Right renal pelvis (tissue), 4 donors: ENCODE measurements at regions not wholly inside any gene's neighbourhood (a gene's known extent, or its start where the extent isn't known, plus 50 kb on each side); places are given as distances from the start of the nearest gene placed in this dataset.

ENCODE experiments used
- DNase-seq, 4 donors: peaks; one replicate each; pipeline ENCODE4 v3.0.0-alpha.2; 2013; ENCODE audit warnings: low read depth in 4 of 4, low spot score in 3 of 4, missing footprints in 1 of 4

DNA sequence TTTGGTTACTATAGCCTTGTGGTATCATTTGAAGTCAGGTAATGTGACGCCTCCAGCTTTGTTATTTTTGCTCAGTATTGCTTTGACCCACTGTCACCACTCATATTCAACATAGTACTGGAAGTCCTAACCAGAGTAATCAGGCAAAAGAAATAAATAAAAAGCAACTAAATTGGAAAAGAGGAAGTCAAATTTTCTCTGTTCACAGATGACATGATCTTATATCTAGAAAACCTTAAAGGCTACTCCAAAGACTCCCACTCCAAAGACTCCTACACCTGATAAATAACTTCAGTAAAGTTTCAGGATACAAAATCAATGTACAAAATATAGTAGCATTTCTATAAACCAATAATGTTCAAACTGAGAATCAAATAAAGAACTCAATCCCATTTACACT, 348.6 kb downstream of the CXXC4 start:
- DNase-seq: no peak

DNA sequence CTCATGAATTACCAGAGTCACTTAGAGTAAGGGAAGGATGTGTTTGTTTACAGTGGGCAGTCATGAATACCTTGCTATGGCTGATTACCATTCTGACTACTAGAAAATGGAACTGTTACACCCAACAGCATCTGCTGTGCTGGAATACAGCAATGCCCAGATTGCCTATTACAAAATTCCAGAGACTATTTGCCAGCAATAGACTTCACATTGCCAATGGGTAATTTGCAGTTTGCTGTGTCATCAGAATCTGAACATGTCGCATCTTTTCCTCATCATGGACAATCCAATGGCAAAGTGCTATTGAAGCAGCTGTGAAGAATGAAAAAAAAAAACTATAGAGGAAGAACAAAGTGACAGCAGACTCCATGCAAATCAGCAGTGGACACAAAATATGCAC, 356.6 kb downstream of the CXXC4 start:
- DNase-seq: no peak

DNA sequence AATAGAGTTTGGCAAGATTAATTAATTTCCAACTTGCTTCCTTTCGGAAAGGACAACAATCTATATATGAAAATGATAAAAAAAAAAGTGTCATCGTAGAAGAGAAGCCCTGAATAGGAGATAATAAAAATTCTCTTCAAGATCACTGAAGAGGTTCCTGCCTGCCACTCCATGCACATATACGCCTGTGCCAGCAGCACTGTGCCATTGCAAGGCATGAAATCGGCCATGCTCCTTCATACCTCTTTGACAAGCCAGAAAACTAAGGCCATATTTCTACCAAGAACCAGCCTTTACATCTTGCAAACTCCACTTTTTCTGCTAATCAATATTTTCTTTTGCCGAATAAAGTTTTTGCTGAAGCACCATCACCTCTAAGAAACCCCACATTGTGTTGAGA, 365.5 kb downstream of the CXXC4 start:
- DNase-seq: no peak

DNA sequence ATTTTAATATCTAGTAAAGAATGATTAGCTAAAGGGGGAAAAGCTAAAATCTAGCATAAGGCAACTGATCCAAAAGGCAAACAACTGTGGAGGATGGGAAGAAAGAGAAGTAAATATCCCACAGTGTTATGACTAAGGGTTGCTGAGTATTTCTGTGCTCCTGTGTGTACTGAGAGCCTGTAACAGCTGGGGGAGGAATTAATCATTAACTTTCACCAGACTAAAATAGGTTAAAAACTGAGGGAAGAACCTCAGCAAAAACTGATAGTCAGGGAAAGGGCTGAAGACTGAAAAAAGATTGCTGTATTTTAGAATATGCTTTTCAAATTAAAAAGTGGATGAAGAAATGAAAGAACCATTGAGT, 365.9 kb downstream of the CXXC4 start:
- peak in 1 of 4 donors; percentile 12 for DNase-seq

DNA sequence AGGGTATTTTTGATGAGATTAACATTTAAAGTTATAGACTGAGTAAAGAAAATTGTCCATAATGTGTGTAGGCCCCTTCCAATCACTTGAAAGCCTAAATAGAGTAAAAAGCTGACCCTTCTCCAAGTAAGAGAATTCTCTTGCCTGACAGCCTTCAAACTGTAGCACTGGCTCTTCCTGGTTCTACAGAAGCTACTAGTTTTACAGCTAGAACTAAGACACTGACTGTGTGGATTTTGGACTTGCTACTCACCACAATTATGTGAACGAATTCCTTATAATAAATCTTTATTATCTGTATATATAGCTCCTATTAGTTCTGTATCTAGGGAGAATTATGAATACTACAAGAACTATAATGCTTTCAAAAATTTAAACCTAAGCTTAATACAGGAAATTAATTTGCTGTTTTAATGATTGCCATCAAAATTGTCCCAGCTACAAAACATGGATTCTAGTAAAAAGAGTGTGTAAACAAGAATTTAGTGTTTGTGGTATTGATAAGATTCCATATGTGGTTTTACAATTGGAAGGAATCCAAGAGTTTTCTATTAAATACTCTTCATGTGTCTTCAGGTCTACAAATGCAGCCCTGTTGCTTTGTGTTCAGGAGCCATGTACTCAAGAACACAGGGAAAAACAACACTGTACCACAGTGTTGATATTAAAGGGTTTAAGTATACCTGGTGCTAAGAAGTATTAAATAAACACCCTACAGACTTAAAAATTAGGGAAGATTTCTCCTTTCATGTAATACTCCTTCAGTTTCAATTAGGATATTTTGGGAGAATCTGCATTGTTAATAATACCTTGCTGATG, 366.5 kb downstream of the CXXC4 start:
- no peak for DNase-seq

DNA sequence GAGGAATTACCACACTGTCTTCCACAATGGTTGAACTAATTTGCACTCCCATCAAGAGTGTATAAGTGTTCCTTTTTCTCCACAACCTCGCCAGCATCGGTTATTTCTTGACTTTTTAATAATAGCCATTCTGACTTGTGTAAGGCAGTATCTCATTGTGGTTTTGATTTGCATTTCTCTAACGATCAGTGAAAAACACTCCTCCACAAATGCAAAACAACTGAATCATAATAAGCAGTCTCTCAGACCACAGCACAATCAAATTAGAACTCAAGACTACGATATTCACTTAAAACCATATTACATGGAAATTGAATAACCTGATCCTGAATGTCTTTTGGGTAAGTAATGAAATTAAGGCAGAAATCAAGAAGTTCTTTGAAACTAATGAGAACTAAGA, 371.7 kb downstream of the CXXC4 start:
- DNase-seq: no peak

DNA sequence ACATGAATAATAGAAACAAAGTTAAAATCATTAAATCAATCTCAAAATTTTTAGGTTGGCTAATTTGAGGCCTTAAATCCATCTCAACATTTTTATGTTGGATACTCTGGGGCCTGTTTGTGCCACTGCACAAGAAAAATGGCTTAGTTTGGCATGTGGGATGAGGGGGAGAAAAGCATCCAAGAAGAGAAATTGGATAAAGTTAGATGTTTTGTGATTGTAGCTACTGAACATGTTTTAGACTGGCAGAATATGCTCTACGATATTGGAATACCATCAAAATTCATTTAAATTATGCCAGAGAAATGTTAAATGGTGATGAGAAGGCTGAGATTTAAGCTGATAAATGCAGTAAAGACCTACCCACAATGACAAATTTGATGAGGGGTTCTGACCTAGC, 376.9 kb downstream of the CXXC4 start:
- DNase-seq: no peak

DNA sequence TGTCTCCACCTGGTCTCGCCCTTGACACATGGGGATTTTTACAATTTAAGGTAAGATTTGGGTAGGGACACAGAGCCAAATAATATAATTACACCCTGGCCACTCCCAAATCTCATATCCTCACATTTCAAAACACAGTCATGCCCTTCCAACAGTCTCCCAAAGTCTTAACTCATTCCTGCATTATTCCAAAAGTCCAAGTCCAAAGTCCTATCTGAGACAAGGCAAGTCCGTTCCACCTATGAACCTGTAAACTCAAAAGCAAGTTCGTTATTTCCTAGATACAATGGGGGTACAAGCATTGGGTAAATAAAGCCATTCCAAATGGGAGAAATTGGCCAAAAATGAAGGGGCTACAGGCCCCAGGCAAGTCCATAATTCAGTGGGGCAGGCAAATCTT, 380.8 kb downstream of the CXXC4 start:
- DNase-seq: no peak

DNA sequence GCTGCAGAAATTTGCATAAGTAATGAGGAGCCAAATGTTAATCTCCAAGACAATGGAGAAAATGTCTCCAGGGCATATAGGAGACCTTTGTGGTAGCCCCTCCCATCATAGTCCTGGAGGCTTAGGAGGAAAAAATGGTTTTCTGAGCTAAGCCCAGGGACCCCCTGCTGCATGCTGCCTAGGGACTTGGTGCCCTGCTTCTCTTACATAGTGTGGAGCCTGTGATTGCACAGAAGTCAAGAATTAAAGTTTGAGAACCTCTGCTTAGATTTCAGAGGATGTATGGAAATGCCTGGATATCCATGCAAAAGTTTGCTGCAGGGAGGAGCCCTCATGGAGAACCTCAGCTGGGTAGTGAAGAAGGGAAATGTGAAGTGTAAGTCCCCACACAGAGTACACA, 379.4 kb upstream of the TACR3 start:
- no peak for DNase-seq

DNA sequence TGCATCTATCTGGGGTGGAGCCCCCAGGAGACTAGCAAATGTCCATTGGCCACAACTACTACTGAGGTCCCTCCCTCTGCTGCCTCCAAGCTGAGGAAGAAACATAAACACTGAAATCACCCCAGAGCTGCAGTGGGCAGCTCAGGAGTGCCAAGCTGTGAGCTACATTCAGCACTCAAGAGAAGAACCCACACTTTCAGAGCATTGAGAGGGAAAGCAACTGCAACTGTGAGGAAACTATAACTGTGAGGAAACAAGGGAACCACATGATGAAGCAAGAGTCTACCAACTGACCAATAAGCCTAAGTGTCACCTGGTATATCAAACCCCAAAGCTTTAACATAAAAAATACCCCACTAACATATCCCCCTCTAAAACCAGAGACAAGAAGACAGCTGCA, 373.5 kb upstream of the TACR3 start:
- no peak for DNase-seq

DNA sequence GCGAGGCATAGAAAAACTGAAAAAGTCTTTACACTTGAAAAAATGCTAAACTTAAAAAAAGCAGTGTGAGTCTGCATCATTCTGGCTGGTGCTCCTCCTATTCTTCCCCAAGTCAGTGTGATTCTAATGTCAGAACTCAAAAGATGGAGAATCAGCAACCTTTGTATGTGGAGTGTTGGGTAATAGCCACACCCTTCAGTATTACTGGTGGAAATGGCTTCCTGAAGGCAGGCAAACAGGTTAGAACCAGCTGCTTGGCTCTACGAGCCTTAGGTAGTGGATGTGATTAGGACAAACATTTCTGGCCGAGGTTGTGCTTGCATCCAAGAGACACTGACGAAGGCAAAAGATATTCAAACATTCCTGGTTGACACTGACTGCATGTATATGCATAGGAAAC, 353.4 kb upstream of the TACR3 start:
- DNase-seq: no peak

DNA sequence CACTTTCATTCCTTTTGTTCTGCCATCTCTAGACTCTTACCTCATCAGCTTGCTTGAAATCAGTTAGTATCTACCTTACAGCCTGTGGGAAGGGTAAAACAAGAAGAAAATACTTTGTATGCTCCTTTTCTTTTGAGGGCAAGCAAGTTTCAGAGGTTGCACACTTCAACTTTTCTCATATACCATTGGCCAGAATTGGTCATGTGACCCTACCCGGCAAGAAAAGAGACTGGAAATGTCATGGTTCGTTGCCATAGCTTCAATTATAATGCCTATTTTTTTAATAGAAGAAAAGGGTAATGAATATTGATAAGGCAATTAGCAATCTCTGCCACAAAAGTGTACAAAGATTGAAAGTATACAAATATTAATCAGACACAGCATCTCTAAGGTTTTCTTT, 346.7 kb upstream of the TACR3 start:
- no peak for DNase-seq

DNA sequence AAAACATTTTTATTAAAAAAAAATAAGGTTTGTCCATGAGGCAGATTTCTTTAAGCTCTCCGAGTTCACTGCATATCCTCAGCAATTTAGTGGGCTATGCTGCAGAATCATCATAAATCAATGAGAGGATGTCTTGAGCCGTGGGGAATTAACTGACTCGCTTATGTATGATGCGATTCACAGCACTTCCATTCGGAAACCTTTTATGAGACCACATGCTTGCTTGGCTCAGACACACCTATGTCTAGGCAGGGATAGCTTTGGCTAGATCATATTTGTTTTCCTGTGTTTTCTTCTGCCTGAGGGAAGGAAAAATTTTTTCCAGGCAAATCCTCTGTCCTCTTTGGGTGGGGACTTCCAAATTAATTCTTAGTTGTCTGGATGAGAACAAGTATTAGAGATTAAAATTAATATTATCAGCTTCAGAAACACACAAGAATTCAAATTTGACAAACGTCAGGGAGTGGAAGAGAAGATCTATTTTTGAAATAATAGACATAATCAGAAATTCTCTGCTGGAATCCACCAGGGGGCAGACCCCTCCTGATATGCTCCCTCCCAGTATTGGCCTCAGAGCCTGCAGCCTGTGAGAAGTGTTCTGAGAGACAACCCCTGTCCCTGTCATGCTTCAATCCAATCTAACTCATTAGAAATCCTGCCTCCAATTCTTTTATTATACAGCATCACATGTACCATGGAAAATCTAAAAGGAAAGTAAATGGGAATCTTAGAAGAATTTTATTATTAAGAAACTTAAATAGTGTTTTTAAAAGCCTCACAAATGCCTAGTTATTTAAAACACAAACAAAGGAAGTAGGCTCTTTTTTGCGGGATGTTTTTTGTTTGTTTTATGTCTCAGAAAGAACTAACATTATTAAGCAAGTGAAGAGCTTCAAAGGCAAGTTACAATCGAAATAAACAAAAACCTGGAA, 345.1 kb upstream of the TACR3 start:
- DNase-seq: peak; percentile 20 to 29 (median 22)

DNA sequence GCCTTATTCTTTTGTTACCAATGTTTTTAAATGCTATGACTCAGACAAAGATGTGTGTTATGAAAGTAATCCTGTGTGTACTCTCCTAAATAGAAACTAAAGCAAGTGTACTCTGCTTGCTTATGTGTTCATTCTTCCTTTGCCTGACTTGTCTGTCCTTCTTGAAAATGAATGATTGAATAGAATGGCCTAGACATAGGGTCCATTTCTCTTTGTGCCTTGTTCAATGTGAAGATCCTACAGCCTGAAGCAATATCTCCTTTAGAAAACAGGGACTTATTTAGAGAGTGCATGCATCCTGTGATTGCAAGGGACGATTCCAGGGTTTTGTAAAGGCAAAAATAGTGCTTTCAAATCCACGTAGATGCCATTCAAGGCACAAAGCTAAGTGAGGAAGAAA, 343.6 kb upstream of the TACR3 start:
- no peak for DNase-seq

DNA sequence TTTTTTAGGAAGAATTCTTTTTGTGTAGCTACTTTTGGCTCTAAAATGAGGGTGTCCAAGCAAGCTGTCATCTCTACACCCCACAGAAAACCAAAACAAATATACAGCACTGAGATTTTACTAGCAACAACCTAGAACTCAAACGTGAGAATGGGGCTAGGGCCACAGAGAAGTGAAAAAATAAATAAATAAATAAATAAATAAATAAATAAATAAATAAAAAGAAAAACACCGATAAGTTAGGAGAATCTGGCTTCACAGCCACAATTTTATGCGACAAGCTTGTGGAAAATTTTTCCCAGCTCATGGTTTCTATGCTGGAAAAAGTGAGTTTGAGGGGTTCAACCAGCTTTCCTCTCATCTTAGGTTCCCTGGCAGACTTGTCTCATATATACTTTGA, 324.6 kb upstream of the TACR3 start:
- no peak for DNase-seq

DNA sequence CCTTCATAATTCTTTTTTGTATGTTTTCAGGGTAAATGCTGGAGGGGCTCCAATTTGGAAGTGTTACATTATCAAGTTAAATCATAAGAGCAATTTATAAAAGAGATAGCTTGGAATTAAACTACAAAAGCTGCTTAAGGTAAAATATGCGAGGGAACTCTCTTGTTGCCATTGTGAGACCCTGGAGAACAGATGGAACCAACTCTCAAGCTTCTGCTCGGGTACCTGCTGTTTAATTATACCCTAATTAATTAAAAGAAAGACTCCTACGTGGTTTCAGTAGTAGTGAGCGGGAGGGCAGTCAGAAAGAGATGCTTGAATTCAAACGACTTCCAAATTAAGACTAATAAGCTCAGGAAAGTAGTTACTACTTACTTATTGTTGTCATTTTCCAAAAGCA, 313.1 kb upstream of the TACR3 start:
- no peak for DNase-seq

DNA sequence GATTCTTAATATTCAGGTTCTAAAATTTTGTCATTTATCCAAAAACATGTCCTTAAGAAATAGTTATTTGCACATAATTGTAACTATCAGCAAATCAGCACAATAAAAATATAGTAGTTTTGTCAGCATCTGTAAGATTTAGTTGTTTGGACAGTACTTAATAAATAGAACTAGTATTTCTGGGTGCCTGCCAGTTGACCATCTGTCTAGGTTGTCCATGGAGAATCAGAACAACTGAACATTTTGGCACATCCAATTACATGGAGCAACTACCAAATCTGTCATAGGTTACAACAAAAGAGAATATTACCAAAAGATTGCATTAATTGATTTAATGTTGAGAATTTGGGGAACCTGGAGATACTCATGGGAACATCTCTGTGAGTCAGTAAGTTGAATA, 305.5 kb upstream of the TACR3 start:
- no peak for DNase-seq

DNA sequence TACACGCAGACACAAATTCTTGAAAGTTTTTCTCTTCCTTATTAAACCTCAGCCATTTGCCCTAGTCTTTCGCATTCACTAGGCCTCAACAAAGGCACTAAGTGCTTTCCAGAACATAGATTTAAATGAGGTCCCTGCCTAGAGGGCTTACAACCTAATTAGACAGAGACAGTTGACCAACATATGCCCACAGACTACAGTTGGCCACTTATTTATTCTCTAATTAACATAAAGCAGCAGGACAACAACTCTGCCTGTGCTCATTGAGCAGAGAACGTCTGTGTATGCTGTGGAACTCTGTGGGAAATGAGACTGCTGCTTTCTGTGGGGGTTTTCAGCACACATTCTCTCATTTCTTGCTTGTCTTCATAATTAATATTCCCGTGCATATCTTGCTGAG, 303.0 kb upstream of the TACR3 start:
- DNase-seq: no peak

DNA sequence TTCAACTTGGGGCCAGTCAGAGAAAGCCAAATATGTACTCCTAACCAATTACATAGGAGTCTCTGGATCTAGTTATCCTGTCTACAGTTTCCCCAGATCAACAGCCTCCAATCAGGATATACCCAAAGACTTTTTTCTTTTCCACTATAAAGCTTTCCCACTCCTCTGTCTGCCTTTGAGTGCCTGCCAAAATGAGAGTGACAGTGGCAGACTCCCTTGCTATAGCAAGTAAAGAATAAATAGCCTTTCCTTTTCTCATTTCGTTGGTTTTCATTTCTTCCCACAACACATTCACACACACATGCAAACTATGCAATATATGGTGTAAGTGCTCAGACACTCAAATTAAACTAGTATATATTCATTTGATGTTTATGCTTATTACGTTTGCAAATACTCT, 302.4 kb upstream of the TACR3 start:
- DNase-seq: no peak

DNA sequence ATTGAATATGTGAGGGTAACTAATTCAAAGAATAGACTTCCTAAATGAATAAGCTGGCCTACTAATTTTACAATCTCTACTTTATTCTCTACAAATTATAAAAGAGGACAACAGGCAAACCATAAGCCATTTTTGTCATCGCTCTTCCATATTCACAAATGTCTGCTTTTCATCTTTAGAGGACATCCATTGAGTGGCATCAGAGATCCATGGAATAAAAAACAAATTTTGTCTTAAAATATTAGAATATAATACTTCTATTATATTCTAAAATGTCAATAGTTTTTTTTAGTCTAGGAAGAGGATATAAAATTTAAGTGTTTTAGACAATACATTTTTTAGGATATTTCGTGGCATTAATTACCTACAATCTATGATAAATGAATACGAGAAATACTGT, 300.9 kb upstream of the TACR3 start:
- DNase-seq: no peak

DNA sequence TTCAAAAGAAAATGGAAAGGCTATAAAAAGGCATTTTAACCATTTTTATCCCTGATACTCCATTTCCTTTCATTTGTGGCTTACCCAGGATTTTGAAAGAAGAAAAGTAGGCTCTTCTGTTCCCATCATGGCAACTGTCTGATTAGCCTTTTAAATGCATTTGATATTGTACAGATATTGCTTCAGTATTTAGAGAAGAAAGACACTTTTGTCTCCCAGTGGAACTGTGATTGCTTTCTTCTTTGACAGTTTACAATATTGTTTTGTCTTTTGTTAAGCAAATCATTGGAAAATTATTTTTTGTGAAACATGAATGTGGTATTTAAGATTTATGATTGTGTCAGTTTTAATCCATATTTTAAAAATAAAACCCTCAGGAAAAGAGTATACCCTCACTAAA, 297.4 kb upstream of the TACR3 start:
- DNase-seq: no peak

DNA sequence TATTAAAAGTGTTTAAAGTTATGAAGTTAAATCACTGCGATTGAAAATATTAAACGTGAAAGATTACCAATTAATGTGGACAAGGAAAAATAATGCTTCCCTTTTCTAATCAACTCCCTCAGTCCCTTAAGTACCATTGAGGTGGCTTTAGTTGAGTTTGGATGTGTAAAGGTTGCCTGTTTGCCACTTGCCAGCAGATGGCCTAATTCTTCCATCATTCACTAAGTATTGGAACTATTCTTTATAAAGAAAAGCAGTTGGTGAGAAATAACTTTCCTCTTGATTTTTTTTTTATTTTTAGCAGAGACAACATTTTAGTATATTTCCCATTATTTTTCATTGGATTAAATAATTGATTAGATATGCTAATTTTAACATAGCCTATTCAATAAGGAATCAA, 295.9 kb upstream of the TACR3 start:
- DNase-seq: no peak
